H1 (cell line): ENCODE measurements at regions not wholly inside any gene's neighbourhood (a gene's known extent, or its start where the extent isn't known, plus 50 kb on each side); places are given as distances from the start of the nearest gene placed in this dataset.

Source experiments
- CREB1 ChIP-seq: IDR thresholded peaks from 2 replicates; pipeline ENCODE4 v1.6.1; 2012; ENCODE audit warnings: inconsistent platforms
- EGR1 ChIP-seq: IDR thresholded peaks from 2 replicates; pipeline ENCODE4 v1.6.1; 2011; ENCODE audit warnings: low read depth, low read length, borderline replicate concordance
- JUN ChIP-seq: IDR thresholded peaks from 2 replicates; pipeline ENCODE4 v1.6.1; 2011; ENCODE audit warnings: low read depth, mild to moderate bottlenecking, improper control_type of control experiment, low read length
- RFX5 ChIP-seq: IDR thresholded peaks from 2 replicates; pipeline ENCODE4 v1.6.1; 2011; ENCODE audit warnings: low read depth, low read length, improper control_type of control experiment, borderline replicate concordance
- TF ChIP-seq, protein P1 (sequence below): fragments of 300-600 bp; sonication (generic); IDR thresholded peaks from 2 replicates; pipeline ENCODE4 v1.7.1; 2012; ENCODE audit warnings: low read length, moderate library complexity, mild to moderate bottlenecking, inconsistent platforms; ENCODE audit not compliant: insufficient replicate concordance
- TF ChIP-seq, protein P2 (sequence below): IDR thresholded peaks from 2 replicates; pipeline ENCODE4 v1.6.1; 2011; ENCODE audit warnings: low read depth, mild to moderate bottlenecking, low read length; ENCODE audit not compliant: insufficient read depth

DNA sequence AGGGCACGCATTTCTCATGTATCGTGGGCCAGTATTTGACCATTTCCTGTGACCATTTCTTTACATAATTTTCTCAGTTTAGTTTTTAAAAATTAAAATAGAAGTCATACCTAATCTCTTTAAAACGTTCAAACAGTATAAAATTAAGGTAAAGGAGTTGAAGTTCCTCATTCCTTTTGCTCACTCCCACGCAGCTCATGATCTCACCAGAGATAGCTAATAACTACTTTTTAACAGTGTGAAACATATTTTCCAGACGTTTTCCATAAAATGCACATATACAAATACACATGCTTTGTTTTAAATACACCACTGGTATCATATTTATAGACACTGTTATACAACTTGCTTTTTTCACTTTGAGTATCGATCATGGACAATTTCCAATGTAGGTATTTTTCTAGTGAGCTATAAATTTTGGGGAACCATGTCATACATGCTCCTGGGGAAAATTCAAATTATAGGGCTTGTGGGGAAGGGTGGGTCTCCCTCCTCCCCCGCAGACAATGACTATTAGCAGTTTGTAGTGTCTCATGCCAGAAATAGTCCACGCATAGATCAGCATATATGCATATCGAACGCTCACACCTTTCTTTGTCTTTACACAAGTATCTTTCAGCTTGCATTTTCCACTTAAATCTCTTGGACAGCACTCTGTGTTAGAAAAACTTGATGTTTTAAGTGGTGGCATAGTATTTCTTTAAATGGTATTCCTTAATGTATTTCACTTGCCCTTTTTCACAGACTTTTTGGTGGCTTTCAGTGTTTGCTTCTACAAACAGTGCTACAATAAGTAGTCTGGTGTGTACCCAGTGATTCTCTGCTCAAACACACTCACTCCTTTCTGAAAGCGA is 145.5 kb upstream of the ZNF217 start (continued):
- TF ChIP-seq, protein P1, sequence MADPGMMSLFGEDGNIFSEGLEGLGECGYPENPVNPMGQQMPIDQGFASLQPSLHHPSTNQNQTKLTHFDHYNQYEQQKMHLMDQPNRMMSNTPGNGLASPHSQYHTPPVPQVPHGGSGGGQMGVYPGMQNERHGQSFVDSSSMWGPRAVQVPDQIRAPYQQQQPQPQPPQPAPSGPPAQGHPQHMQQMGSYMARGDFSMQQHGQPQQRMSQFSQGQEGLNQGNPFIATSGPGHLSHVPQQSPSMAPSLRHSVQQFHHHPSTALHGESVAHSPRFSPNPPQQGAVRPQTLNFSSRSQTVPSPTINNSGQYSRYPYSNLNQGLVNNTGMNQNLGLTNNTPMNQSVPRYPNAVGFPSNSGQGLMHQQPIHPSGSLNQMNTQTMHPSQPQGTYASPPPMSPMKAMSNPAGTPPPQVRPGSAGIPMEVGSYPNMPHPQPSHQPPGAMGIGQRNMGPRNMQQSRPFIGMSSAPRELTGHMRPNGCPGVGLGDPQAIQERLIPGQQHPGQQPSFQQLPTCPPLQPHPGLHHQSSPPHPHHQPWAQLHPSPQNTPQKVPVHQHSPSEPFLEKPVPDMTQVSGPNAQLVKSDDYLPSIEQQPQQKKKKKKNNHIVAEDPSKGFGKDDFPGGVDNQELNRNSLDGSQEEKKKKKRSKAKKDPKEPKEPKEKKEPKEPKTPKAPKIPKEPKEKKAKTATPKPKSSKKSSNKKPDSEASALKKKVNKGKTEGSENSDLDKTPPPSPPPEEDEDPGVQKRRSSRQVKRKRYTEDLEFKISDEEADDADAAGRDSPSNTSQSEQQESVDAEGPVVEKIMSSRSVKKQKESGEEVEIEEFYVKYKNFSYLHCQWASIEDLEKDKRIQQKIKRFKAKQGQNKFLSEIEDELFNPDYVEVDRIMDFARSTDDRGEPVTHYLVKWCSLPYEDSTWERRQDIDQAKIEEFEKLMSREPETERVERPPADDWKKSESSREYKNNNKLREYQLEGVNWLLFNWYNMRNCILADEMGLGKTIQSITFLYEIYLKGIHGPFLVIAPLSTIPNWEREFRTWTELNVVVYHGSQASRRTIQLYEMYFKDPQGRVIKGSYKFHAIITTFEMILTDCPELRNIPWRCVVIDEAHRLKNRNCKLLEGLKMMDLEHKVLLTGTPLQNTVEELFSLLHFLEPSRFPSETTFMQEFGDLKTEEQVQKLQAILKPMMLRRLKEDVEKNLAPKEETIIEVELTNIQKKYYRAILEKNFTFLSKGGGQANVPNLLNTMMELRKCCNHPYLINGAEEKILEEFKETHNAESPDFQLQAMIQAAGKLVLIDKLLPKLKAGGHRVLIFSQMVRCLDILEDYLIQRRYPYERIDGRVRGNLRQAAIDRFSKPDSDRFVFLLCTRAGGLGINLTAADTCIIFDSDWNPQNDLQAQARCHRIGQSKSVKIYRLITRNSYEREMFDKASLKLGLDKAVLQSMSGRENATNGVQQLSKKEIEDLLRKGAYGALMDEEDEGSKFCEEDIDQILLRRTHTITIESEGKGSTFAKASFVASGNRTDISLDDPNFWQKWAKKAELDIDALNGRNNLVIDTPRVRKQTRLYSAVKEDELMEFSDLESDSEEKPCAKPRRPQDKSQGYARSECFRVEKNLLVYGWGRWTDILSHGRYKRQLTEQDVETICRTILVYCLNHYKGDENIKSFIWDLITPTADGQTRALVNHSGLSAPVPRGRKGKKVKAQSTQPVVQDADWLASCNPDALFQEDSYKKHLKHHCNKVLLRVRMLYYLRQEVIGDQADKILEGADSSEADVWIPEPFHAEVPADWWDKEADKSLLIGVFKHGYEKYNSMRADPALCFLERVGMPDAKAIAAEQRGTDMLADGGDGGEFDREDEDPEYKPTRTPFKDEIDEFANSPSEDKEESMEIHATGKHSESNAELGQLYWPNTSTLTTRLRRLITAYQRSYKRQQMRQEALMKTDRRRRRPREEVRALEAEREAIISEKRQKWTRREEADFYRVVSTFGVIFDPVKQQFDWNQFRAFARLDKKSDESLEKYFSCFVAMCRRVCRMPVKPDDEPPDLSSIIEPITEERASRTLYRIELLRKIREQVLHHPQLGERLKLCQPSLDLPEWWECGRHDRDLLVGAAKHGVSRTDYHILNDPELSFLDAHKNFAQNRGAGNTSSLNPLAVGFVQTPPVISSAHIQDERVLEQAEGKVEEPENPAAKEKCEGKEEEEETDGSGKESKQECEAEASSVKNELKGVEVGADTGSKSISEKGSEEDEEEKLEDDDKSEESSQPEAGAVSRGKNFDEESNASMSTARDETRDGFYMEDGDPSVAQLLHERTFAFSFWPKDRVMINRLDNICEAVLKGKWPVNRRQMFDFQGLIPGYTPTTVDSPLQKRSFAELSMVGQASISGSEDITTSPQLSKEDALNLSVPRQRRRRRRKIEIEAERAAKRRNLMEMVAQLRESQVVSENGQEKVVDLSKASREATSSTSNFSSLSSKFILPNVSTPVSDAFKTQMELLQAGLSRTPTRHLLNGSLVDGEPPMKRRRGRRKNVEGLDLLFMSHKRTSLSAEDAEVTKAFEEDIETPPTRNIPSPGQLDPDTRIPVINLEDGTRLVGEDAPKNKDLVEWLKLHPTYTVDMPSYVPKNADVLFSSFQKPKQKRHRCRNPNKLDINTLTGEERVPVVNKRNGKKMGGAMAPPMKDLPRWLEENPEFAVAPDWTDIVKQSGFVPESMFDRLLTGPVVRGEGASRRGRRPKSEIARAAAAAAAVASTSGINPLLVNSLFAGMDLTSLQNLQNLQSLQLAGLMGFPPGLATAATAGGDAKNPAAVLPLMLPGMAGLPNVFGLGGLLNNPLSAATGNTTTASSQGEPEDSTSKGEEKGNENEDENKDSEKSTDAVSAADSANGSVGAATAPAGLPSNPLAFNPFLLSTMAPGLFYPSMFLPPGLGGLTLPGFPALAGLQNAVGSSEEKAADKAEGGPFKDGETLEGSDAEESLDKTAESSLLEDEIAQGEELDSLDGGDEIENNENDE: no peak
- no peak for TF ChIP-seq EGR1
- TF ChIP-seq CREB1: no peak
- TF ChIP-seq RFX5: no peak
- TF ChIP-seq, protein P2, sequence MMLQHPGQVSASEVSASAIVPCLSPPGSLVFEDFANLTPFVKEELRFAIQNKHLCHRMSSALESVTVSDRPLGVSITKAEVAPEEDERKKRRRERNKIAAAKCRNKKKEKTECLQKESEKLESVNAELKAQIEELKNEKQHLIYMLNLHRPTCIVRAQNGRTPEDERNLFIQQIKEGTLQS: no peak
- no peak for TF ChIP-seq JUN
